ENCODE measurements at regions not wholly inside any gene's neighbourhood (a gene's known extent, or its start where the extent isn't known, plus 50 kb on each side); places are given as distances from the start of the nearest gene placed in this dataset.
"Not testable (repeated sequence)": the region's sequence is repeated elsewhere in the genome, so short reads cannot be mapped to it uniquely, and the experiment has no call there.

GRCh38 chr17:70324031-70324430 is 154.7 kb downstream of the KCNJ2 start:
- no peak for DNase-seq

GRCh38 chr17:70327279-70327678 is 157.9 kb downstream of the KCNJ2 start:
- DNase-seq, result no peak

GRCh38 chr17:70327723-70328122 is 158.4 kb downstream of the KCNJ2 start:
- DNase-seq, result no peak

GRCh38 chr17:70329721-70330120 is 160.4 kb downstream of the KCNJ2 start:
- no peak for DNase-seq

GRCh38 chr17:70331066-70331465 is 161.7 kb downstream of the KCNJ2 start:
- DNase-seq, result not testable (repeated sequence)

- no peak for DNase-seq
Observed at GRCh38 chr17:70332356-70333210, 163.3 kb downstream of the KCNJ2 start.

GRCh38 chr17:70336411-70336810 is 167.1 kb downstream of the KCNJ2 start:
- DNase-seq, result no peak

GRCh38 chr17:70338946-70339354 is 169.6 kb downstream of the KCNJ2 start:
- no peak for DNase-seq

- peak; percentile 3 for DNase-seq
Observed at GRCh38 chr17:70343114-70343513, 173.8 kb downstream of the KCNJ2 start.

- peak; percentile 2 for DNase-seq
Observed at GRCh38 chr17:70344386-70345060, 175.2 kb downstream of the KCNJ2 start.

GRCh38 chr17:70345061-70345460 is 175.7 kb downstream of the KCNJ2 start:
- DNase-seq, result no peak

GRCh38 chr17:70352834-70353233 is 183.5 kb downstream of the KCNJ2 start:
- no peak for DNase-seq

GRCh38 chr17:70353408-70354092 is 184.2 kb downstream of the KCNJ2 start:
- DNase-seq, result no peak

GRCh38 chr17:70355185-70355584 is 185.9 kb downstream of the KCNJ2 start:
- no peak for DNase-seq

- DNase-seq, result no peak
Observed at GRCh38 chr17:70357190-70357589, 187.9 kb downstream of the KCNJ2 start.

GRCh38 chr17:70365091-70365583 is 195.8 kb downstream of the KCNJ2 start:
- DNase-seq, result peak; percentile 11

- DNase-seq, result no peak
Observed at GRCh38 chr17:70366386-70366785, 197.1 kb downstream of the KCNJ2 start.

GRCh38 chr17:70368011-70368410 is 198.7 kb downstream of the KCNJ2 start:
- no peak for DNase-seq

GRCh38 chr17:70369391-70369790 is 200.1 kb downstream of the KCNJ2 start:
- no peak for DNase-seq

GRCh38 chr17:70370816-70371215 is 201.5 kb downstream of the KCNJ2 start:
- DNase-seq, result no peak

GRCh38 chr17:70373369-70373768 is 204.0 kb downstream of the KCNJ2 start:
- DNase-seq, result no peak

GRCh38 chr17:70374496-70374895 is 205.2 kb downstream of the KCNJ2 start:
- no peak for DNase-seq

- DNase-seq, result no peak
Observed at GRCh38 chr17:70375406-70375805, 206.1 kb downstream of the KCNJ2 start.

Data from hematopoietic multipotent progenitor cell treated with erythropoietin and hydrocortisone succinate and interleukin-3 and kit ligand, for 6 days (in vitro differentiated cells).